ENCODE measurements at regions not wholly inside any gene's neighbourhood (a gene's known extent, or its start where the extent isn't known, plus 50 kb on each side); places are given as distances from the start of the nearest gene placed in this dataset.

DNA sequence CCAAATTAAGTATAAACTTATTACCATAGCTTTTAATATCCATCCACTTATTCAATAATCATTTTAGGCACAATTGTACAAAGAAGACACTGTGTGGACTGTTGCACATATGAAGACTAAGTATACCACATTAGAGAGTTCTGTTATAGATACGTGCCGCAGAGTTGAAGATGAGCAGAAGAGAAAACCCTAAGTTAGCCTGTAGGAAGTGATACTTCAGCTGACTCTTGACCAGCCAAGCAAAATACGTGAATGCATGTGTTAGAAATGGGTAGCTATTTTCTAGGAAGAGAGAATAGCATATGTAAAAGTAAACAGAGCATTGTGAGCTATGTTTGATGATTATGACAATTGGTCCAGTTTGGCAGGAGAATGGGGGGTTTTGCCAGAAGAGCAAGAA, 272.0 kb upstream of the ATP11B start:
- TF ChIP-seq, protein P1, sequence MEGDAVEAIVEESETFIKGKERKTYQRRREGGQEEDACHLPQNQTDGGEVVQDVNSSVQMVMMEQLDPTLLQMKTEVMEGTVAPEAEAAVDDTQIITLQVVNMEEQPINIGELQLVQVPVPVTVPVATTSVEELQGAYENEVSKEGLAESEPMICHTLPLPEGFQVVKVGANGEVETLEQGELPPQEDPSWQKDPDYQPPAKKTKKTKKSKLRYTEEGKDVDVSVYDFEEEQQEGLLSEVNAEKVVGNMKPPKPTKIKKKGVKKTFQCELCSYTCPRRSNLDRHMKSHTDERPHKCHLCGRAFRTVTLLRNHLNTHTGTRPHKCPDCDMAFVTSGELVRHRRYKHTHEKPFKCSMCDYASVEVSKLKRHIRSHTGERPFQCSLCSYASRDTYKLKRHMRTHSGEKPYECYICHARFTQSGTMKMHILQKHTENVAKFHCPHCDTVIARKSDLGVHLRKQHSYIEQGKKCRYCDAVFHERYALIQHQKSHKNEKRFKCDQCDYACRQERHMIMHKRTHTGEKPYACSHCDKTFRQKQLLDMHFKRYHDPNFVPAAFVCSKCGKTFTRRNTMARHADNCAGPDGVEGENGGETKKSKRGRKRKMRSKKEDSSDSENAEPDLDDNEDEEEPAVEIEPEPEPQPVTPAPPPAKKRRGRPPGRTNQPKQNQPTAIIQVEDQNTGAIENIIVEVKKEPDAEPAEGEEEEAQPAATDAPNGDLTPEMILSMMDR (IDR thresholded peaks at IDR 0.05; ENCODE audit: low read depth, low read length, missing input control): no peak
- TF ChIP-seq FOXA1 (IDR thresholded peaks at IDR 0.05) (no peak), RAD21 (IDR thresholded peaks at IDR 0.05) (no peak), TAF1 (conservative IDR thresholded peaks at IDR 0.05) (no peak)
